Activated naive CD8-positive, alpha-beta T cell treated with anti-CD3 and anti-CD28 coated beads, Interleukin-2, amount 10 ng/mL, durations not matched to agents 7 days and 5 days (primary cell): ENCODE measurements at regions not wholly inside any gene's neighbourhood (a gene's known extent, or its start where the extent isn't known, plus 50 kb on each side); places are given as distances from the start of the nearest gene placed in this dataset.

Experiments used
- ATAC-seq: fragments of 150-1000 bp; cut with Tn5 transposase; one replicate; pipeline ENCODE4 v1.10.0; 2021; ENCODE audit warnings: low read depth, moderate library complexity
- POLR2A ChIA-PET: fragments of 350-600 bp; sonication (Branson Sonifier 250); formaldehyde crosslinking; loops from one replicate; lab custom pipeline; 2021; ENCODE audit warnings: antibody characterized with exemption; lab: Charles Lee
- DNase-seq: peaks from one replicate; pipeline ENCODE4 v3.0.0; 2021
- H3K27ac Mint-ChIP-seq: one replicate; pipeline ENCODE4 v1.8.0; 2022; ENCODE audit warnings: mild to moderate bottlenecking, mixed read lengths
- H3K27me3 Mint-ChIP-seq: one replicate; pipeline ENCODE4 v1.8.0; 2022; ENCODE audit warnings: mild to moderate bottlenecking, moderate library complexity, mixed read lengths
- H3K36me3 Mint-ChIP-seq: one replicate; pipeline ENCODE4 v1.8.0; 2021; ENCODE audit warnings: mild to moderate bottlenecking, mixed read lengths
- H3K4me1 Mint-ChIP-seq: one replicate; pipeline ENCODE4 v1.8.0; 2021; ENCODE audit warnings: mixed read lengths
- H3K4me3 Mint-ChIP-seq: one replicate; pipeline ENCODE4 v1.8.0; 2022; ENCODE audit warnings: mild to moderate bottlenecking, moderate library complexity, mixed read lengths
- H3K9me3 Mint-ChIP-seq: one replicate; pipeline ENCODE4 v1.8.0; 2021; ENCODE audit warnings: mixed read lengths

- POLR2A ChIA-PET = no interaction called here
- Mint-ChIP-seq H3K36me3 (peaks cover 40% of the 10 kb centered on the region), H3K27ac (no peak overlapping the region), H3K9me3 (no peaks in the 10 kb centered on the region), H3K4me3 (no peak overlapping the region), H3K4me1 (peaks cover 29% of the 10 kb centered on the region), H3K27me3 (no peaks in the 10 kb centered on the region)
- DNase-seq (no peak), ATAC-seq (no peak)
Measured at GRCh38 chr14:71701990-71702389, 230.2 kb upstream of the RGS6 start.

- H3K27ac Mint-ChIP-seq = peak overlapping the region; percentile 34
- H3K4me1 Mint-ChIP-seq = peaks cover 24% of the 10 kb centered on the region
- no peaks in the 10 kb centered on the region for H3K27me3 Mint-ChIP-seq
- no peaks in the 10 kb centered on the region for H3K9me3 Mint-ChIP-seq
- no peak overlapping the region for H3K4me3 Mint-ChIP-seq
- POLR2A ChIA-PET = no interaction called here
- H3K36me3 Mint-ChIP-seq = peaks cover 44% of the 10 kb centered on the region
- no peak for DNase-seq
- ATAC-seq = no peak
Measured at GRCh38 chr14:71702786-71703185, 229.4 kb upstream of the RGS6 start.

GRCh38 chr14:71703477-71703876 is 228.8 kb upstream of the RGS6 start:
- Mint-ChIP-seq H3K36me3 (peaks cover 40% of the 10 kb centered on the region), H3K27me3 (no peaks in the 10 kb centered on the region), H3K9me3 (no peaks in the 10 kb centered on the region), H3K4me3 (no peak overlapping the region), H3K27ac (no peak overlapping the region), H3K4me1 (peaks cover 20% of the 10 kb centered on the region)
- POLR2A ChIA-PET = no interaction called here
- DNase-seq (no peak), ATAC-seq (no peak)

- DNase-seq (no peak), ATAC-seq (no peak)
- H3K4me3 Mint-ChIP-seq = no peak overlapping the region
- no peak overlapping the region for H3K27ac Mint-ChIP-seq
- POLR2A ChIA-PET = no interaction called here
- peaks cover 35% of the 10 kb centered on the region for H3K36me3 Mint-ChIP-seq
- no peaks in the 10 kb centered on the region for H3K9me3 Mint-ChIP-seq
- peaks cover 20% of the 10 kb centered on the region for H3K4me1 Mint-ChIP-seq
- H3K27me3 Mint-ChIP-seq = no peaks in the 10 kb centered on the region
Measured at GRCh38 chr14:71704210-71704609, 228.0 kb upstream of the RGS6 start.

- Mint-ChIP-seq H3K9me3 (no peaks in the 10 kb centered on the region), H3K27ac (no peak overlapping the region), H3K4me1 (peaks cover 20% of the 10 kb centered on the region), H3K36me3 (peaks cover 35% of the 10 kb centered on the region), H3K4me3 (no peak overlapping the region), H3K27me3 (no peaks in the 10 kb centered on the region)
- DNase-seq = no peak
- POLR2A ChIA-PET = no interaction called here
- no peak for ATAC-seq
Measured at GRCh38 chr14:71705460-71705859, 226.8 kb upstream of the RGS6 start.

GRCh38 chr14:71709076-71709475 is 223.2 kb upstream of the RGS6 start:
- Mint-ChIP-seq H3K27ac (no peak overlapping the region), H3K4me1 (peaks cover 12% of the 10 kb centered on the region), H3K4me3 (no peak overlapping the region), H3K27me3 (no peaks in the 10 kb centered on the region), H3K36me3 (peaks cover 37% of the 10 kb centered on the region), H3K9me3 (no peaks in the 10 kb centered on the region)
- no peak for ATAC-seq
- POLR2A ChIA-PET = no interaction called here
- no peak for DNase-seq

- peaks cover 40% of the 10 kb centered on the region for H3K36me3 Mint-ChIP-seq
Measured at GRCh38 chr14:71709987-71710386, 222.2 kb upstream of the RGS6 start.

GRCh38 chr14:71711125-71711524 is 221.1 kb upstream of the RGS6 start:
- peak; percentile 84 for ATAC-seq
- POLR2A ChIA-PET = no interaction called here
- no peaks in the 10 kb centered on the region for H3K27me3 Mint-ChIP-seq
- H3K9me3 Mint-ChIP-seq = no peaks in the 10 kb centered on the region
- H3K4me1 Mint-ChIP-seq = peaks cover 12% of the 10 kb centered on the region
- H3K4me3 Mint-ChIP-seq = no peak overlapping the region
- peak overlapping the region; percentile 55 for H3K27ac Mint-ChIP-seq
- peaks cover 41% of the 10 kb centered on the region for H3K36me3 Mint-ChIP-seq
- DNase-seq = no peak

More at GRCh38 chr14:71709987-71710386, 222.2 kb upstream of the RGS6 start:
- DNase-seq (no peak), ATAC-seq (no peak)
- Mint-ChIP-seq H3K9me3 (no peaks in the 10 kb centered on the region), H3K4me3 (no peak overlapping the region), H3K27ac (no peak overlapping the region), H3K27me3 (no peaks in the 10 kb centered on the region), H3K4me1 (peaks cover 12% of the 10 kb centered on the region)
- POLR2A ChIA-PET = no interaction called here

- Mint-ChIP-seq H3K27ac (no peak overlapping the region), H3K9me3 (no peaks in the 10 kb centered on the region), H3K4me1 (peaks cover 12% of the 10 kb centered on the region), H3K4me3 (no peak overlapping the region), H3K27me3 (no peaks in the 10 kb centered on the region), H3K36me3 (peaks cover 39% of the 10 kb centered on the region)
- no peak for DNase-seq
- ATAC-seq = no peak
- POLR2A ChIA-PET = no interaction called here
Measured at GRCh38 chr14:71711619-71712018, 220.6 kb upstream of the RGS6 start.

- no peaks in the 10 kb centered on the region for H3K9me3 Mint-ChIP-seq
- ATAC-seq (no peak), DNase-seq (no peak)
- H3K4me1 Mint-ChIP-seq = peaks cover 12% of the 10 kb centered on the region
- no peak overlapping the region for H3K27ac Mint-ChIP-seq
- no peak overlapping the region for H3K4me3 Mint-ChIP-seq
- peaks cover 35% of the 10 kb centered on the region for H3K36me3 Mint-ChIP-seq
- H3K27me3 Mint-ChIP-seq = no peaks in the 10 kb centered on the region
- POLR2A ChIA-PET = no interaction called here
Measured at GRCh38 chr14:71712478-71712877, 219.8 kb upstream of the RGS6 start.

GRCh38 chr14:71713016-71713415 is 219.2 kb upstream of the RGS6 start:
- Mint-ChIP-seq H3K4me1 (peaks cover 12% of the 10 kb centered on the region), H3K27me3 (no peaks in the 10 kb centered on the region), H3K36me3 (peaks cover 37% of the 10 kb centered on the region), H3K4me3 (no peak overlapping the region), H3K9me3 (no peaks in the 10 kb centered on the region), H3K27ac (no peak overlapping the region)
- DNase-seq (no peak), ATAC-seq (no peak)
- POLR2A ChIA-PET = no interaction called here

GRCh38 chr14:71713451-71713850 is 218.8 kb upstream of the RGS6 start:
- peaks cover 39% of the 10 kb centered on the region for H3K36me3 Mint-ChIP-seq
- no peaks in the 10 kb centered on the region for H3K9me3 Mint-ChIP-seq
- peaks cover 12% of the 10 kb centered on the region for H3K4me1 Mint-ChIP-seq
- POLR2A ChIA-PET = no interaction called here
- DNase-seq = no peak
- no peak for ATAC-seq
- H3K4me3 Mint-ChIP-seq = no peak overlapping the region
- H3K27ac Mint-ChIP-seq = no peak overlapping the region
- H3K27me3 Mint-ChIP-seq = no peaks in the 10 kb centered on the region

GRCh38 chr14:71714225-71714624 is 218.0 kb upstream of the RGS6 start:
- Mint-ChIP-seq H3K4me1 (peaks cover 12% of the 10 kb centered on the region), H3K36me3 (peaks cover 41% of the 10 kb centered on the region), H3K9me3 (no peaks in the 10 kb centered on the region), H3K27me3 (no peaks in the 10 kb centered on the region), H3K4me3 (no peak overlapping the region), H3K27ac (no peak overlapping the region)
- ATAC-seq (no peak), DNase-seq (no peak)
- POLR2A ChIA-PET = interaction anchor here (0.6 kb wide), 1 partner anchor 1055 kb away, joined by 5 read pairs; no protein-coding TSS in a partner anchor

GRCh38 chr14:71716041-71716772 is 216.0 kb upstream of the RGS6 start:
- Mint-ChIP-seq H3K9me3 (no peaks in the 10 kb centered on the region), H3K27me3 (no peaks in the 10 kb centered on the region), H3K4me1 (peaks cover 8% of the 10 kb centered on the region), H3K36me3 (peaks cover 42% of the 10 kb centered on the region), H3K4me3 (no peak overlapping the region), H3K27ac (no peak overlapping the region)
- ATAC-seq (no peak), DNase-seq (no peak)
- POLR2A ChIA-PET = no interaction called here
